SK-N-SH treated with all-trans-retinoic acid at 6 μM for 48 hours (cell line): ENCODE measurements at regions not wholly inside any gene's neighbourhood (a gene's known extent, or its start where the extent isn't known, plus 50 kb on each side); places are given as distances from the start of the nearest gene placed in this dataset.

ENCODE experiments used
- ATAC-seq: fragments of 200-7000 bp; cut with Tn5 transposase; 3 replicates; pipeline ENCODE4 v1.9.1; 2020; ENCODE audit warnings: mild to moderate bottlenecking, moderate library complexity
- ARNTL ChIP-seq: fragments of 450-650 bp; formaldehyde crosslinking; IDR thresholded peaks from 2 replicates; pipeline ENCODE4 v1.5.0; 2020; ENCODE audit warnings: low read depth, mild to moderate bottlenecking, moderate library complexity, borderline replicate concordance
- BACH2 ChIP-seq: fragments of 250-450 bp; sonication (Bioruptor Pico); IDR thresholded peaks from 2 replicates; pipeline ENCODE4 v1.9.0; 2021; ENCODE audit warnings: mild to moderate bottlenecking, borderline replicate concordance
- CREB5 ChIP-seq: fragments of 250-450 bp; sonication (Bioruptor Pico); IDR thresholded peaks from 2 replicates; pipeline ENCODE4 v1.5.1; 2020; ENCODE audit warnings: low read depth, mild to moderate bottlenecking, moderate library complexity
- CSDC2 ChIP-seq: fragments of 250-450 bp; sonication (Bioruptor Pico); IDR thresholded peaks from 2 replicates; pipeline ENCODE4 v1.5.0; 2020; ENCODE audit warnings: mild to moderate bottlenecking, moderate library complexity
- CSRNP3 ChIP-seq: fragments of 250-450 bp; sonication (Bioruptor Pico); IDR thresholded peaks from 2 replicates; pipeline ENCODE4 v1.5.1; 2021; ENCODE audit warnings: mild to moderate bottlenecking, moderate library complexity
- ESRRG ChIP-seq: fragments of 250-450 bp; sonication (Bioruptor Pico); IDR thresholded peaks from 2 replicates; pipeline ENCODE4 v1.6.1; 2021; ENCODE audit warnings: mild to moderate bottlenecking
- GLIS3 ChIP-seq: fragments of 250-450 bp; sonication (Bioruptor Pico); IDR thresholded peaks from 2 replicates; pipeline ENCODE4 v1.5.0; 2020; ENCODE audit warnings: mild to moderate bottlenecking, moderate library complexity
- ISL1 ChIP-seq: fragments of 250-450 bp; sonication (Bioruptor Pico); IDR thresholded peaks from 2 replicates; pipeline ENCODE4 v2.1.2; 2022; ENCODE audit warnings: mild to moderate bottlenecking, moderate library complexity
- OSR1 ChIP-seq: fragments of 250-450 bp; sonication (Bioruptor Pico); IDR thresholded peaks from 2 replicates; pipeline ENCODE4 v1.8.0; 2022; ENCODE audit warnings: moderate library complexity, mild to moderate bottlenecking, inconsistent platforms
- PATZ1 ChIP-seq: fragments of 250-450 bp; sonication (Bioruptor Pico); IDR thresholded peaks from 2 replicates; pipeline ENCODE4 v1.8.0; 2020; ENCODE audit warnings: mild to moderate bottlenecking, moderate library complexity, borderline replicate concordance
- POU6F1 ChIP-seq: fragments of 250-450 bp; sonication (Bioruptor Pico); IDR thresholded peaks from 2 replicates; pipeline ENCODE4 v1.8.0; 2021; ENCODE audit warnings: low read depth, mild to moderate bottlenecking, moderate library complexity, borderline replicate concordance
- PPARA ChIP-seq: fragments of 250-450 bp; sonication (Bioruptor Pico); IDR thresholded peaks from 2 replicates; pipeline ENCODE4 v1.5.0; 2020; ENCODE audit warnings: mild to moderate bottlenecking, borderline replicate concordance
- RARB ChIP-seq: fragments of 250-450 bp; sonication (Bioruptor Pico); IDR thresholded peaks from 2 replicates; pipeline ENCODE4 v1.8.0; 2021; ENCODE audit warnings: mild to moderate bottlenecking, moderate library complexity
- TCF4 ChIP-seq: fragments of 250-450 bp; sonication (Bioruptor Pico); IDR thresholded peaks from 2 replicates; pipeline ENCODE4 v1.8.0; 2021; ENCODE audit warnings: mild to moderate bottlenecking, moderate library complexity, borderline replicate concordance
- TOX ChIP-seq: fragments of 250-450 bp; sonication (Bioruptor Pico); IDR thresholded peaks from 2 replicates; pipeline ENCODE4 v1.8.0; 2021; ENCODE audit warnings: mild to moderate bottlenecking, moderate library complexity, borderline replicate concordance
- TSHZ2 ChIP-seq: fragments of 250-450 bp; sonication (Bioruptor Pico); IDR thresholded peaks from 2 replicates; pipeline ENCODE4 v1.5.0; 2020; ENCODE audit warnings: mild to moderate bottlenecking, moderate library complexity
- ZC3H10 ChIP-seq: fragments of 250-450 bp; sonication (Bioruptor Pico); IDR thresholded peaks from 2 replicates; pipeline ENCODE4 v1.5.1; 2021; ENCODE audit warnings: mild to moderate bottlenecking, moderate library complexity
- ZFP3 ChIP-seq: fragments of 250-450 bp; sonication (Bioruptor Pico); IDR thresholded peaks from 2 replicates; pipeline ENCODE4 v1.5.0; 2020; ENCODE audit warnings: mild to moderate bottlenecking, moderate library complexity
- ZFP30 ChIP-seq: fragments of 450-650 bp; formaldehyde crosslinking; IDR thresholded peaks from 2 replicates; pipeline ENCODE4 v1.5.0; 2022; ENCODE audit warnings: mild to moderate bottlenecking, moderate library complexity
- ZNF565 ChIP-seq: fragments of 450-650 bp; formaldehyde crosslinking; conservative IDR thresholded peaks from 2 replicates; pipeline ENCODE4 v1.5.0; 2020; ENCODE audit warnings: low read depth, mild to moderate bottlenecking, moderate library complexity
- ZNF70 ChIP-seq: fragments of 450-650 bp; formaldehyde crosslinking; IDR thresholded peaks from 2 replicates; pipeline ENCODE4 v1.5.0; 2020; ENCODE audit warnings: mild to moderate bottlenecking, moderate library complexity
- ZNF8 ChIP-seq: fragments of 450-650 bp; formaldehyde crosslinking; IDR thresholded peaks from 2 replicates; pipeline ENCODE4 v1.5.0; 2020; ENCODE audit warnings: mild to moderate bottlenecking, moderate library complexity

GRCh38 chr10:25101461-25102146 lies 73.2 kb upstream of the GPR158 start:
- ATAC-seq: no peak
- TF ChIP-seq CSDC2 (CRISPR knock-in tag) (no peak), TCF4 (no peak), ZFP3 (CRISPR knock-in tag) (no peak), CREB5 (CRISPR knock-in tag) (no peak), ISL1 (CRISPR knock-in tag) (no peak), ZNF70 (no peak), ZFP30 (CRISPR knock-in tag) (no peak), TOX (CRISPR knock-in tag) (no peak), POU6F1 (CRISPR knock-in tag) (no peak), RARB (no peak), ZNF565 (CRISPR knock-in tag) (no peak), CSRNP3 (CRISPR knock-in tag) (no peak), ESRRG (CRISPR knock-in tag) (no peak), PATZ1 (no peak)

- no peak for ATAC-seq
- no peak for TF ChIP-seq RARB
- no peak for TF ChIP-seq ZFP30 (CRISPR knock-in tag)
- TF ChIP-seq ARNTL (CRISPR knock-in tag): no peak
- no peak for TF ChIP-seq TOX (CRISPR knock-in tag)
- TF ChIP-seq ZNF565 (CRISPR knock-in tag): no peak
- TF ChIP-seq BACH2 (CRISPR knock-in tag): no peak
- TF ChIP-seq ZC3H10: no peak
- no peak for TF ChIP-seq TSHZ2 (CRISPR knock-in tag)
- no peak for TF ChIP-seq OSR1 (CRISPR knock-in tag)
Observed at GRCh38 chr10:25102147-25102822, 72.5 kb upstream of the GPR158 start.

- no peak for ATAC-seq
- TF ChIP-seq GLIS3 (CRISPR knock-in tag) (no peak), ZNF70 (no peak), BACH2 (CRISPR knock-in tag) (no peak), POU6F1 (CRISPR knock-in tag) (no peak), OSR1 (CRISPR knock-in tag) (no peak), ARNTL (CRISPR knock-in tag) (no peak), ZNF8 (CRISPR knock-in tag) (no peak), PATZ1 (no peak), PPARA (CRISPR knock-in tag) (no peak), TCF4 (no peak), ESRRG (CRISPR knock-in tag) (no peak), CSRNP3 (CRISPR knock-in tag) (no peak), RARB (no peak)
Observed at GRCh38 chr10:25103703-25104102, 71.1 kb upstream of the GPR158 start.
